Progenitor cell of endocrine pancreas (in vitro differentiated cells): ENCODE measurements at regions not wholly inside any gene's neighbourhood (a gene's known extent, or its start where the extent isn't known, plus 50 kb on each side); places are given as distances from the start of the nearest gene placed in this dataset.

ENCODE experiments used
- DNase-seq: peaks from one replicate; pipeline ENCODE4 v3.0.0; 2021; ENCODE audit warnings: low spot score; ENCODE audit not compliant: unreplicated experiment
- H3K27ac Mint-ChIP-seq: 2 replicates; pipeline ENCODE4 v1.8.0; 2021; ENCODE audit warnings: mild to moderate bottlenecking, moderate library complexity, mixed read lengths
- H3K27me3 Mint-ChIP-seq: 2 replicates; pipeline ENCODE4 v1.8.0; 2021; ENCODE audit warnings: mixed read lengths
- H3K36me3 Mint-ChIP-seq: 2 replicates; pipeline ENCODE4 v1.8.0; 2022; ENCODE audit warnings: mixed read lengths; ENCODE audit not compliant: insufficient read depth
- H3K4me1 Mint-ChIP-seq: 2 replicates; pipeline ENCODE4 v1.8.0; 2021; ENCODE audit warnings: low read depth, mixed read lengths
- H3K4me3 Mint-ChIP-seq: 2 replicates; pipeline ENCODE4 v1.8.0; 2021; ENCODE audit warnings: low read depth, mild to moderate bottlenecking, moderate library complexity, mixed read lengths
- H3K9me3 Mint-ChIP-seq: 2 replicates; pipeline ENCODE4 v1.8.0; 2021; ENCODE audit warnings: low read depth, mixed read lengths
- CTCF ChIP-seq: fragments of 200-600 bp; sonication (generic); IDR thresholded peaks from one replicate; pipeline ENCODE4 v1.5.0; 2021; ENCODE audit warnings: antibody characterized with exemption, mild to moderate bottlenecking; ENCODE audit not compliant: unreplicated experiment

GRCh38 chr2:157203651-157204050 lies 53.9 kb upstream of the GALNT5 start:
- no peak for TF ChIP-seq CTCF
- Mint-ChIP-seq H3K36me3 (no peaks in the 10 kb centered on the region), H3K27ac (no peak overlapping the region), H3K4me1 (no peaks in the 10 kb centered on the region), H3K4me3 (no peak overlapping the region), H3K9me3 (no peaks in the 10 kb centered on the region), H3K27me3 (no peaks in the 10 kb centered on the region)
- no peak for DNase-seq

- no peak for DNase-seq
- no peaks in the 10 kb centered on the region for H3K36me3 Mint-ChIP-seq
- H3K4me3 Mint-ChIP-seq = no peak overlapping the region
- TF ChIP-seq CTCF = no peak
- no peaks in the 10 kb centered on the region for H3K4me1 Mint-ChIP-seq
- H3K27ac Mint-ChIP-seq = no peak overlapping the region
- no peaks in the 10 kb centered on the region for H3K27me3 Mint-ChIP-seq
- H3K9me3 Mint-ChIP-seq = no peaks in the 10 kb centered on the region
Measured at GRCh38 chr2:157204401-157204800, 53.1 kb upstream of the GALNT5 start.

GRCh38 chr2:157206916-157207315 lies 50.6 kb upstream of the GALNT5 start:
- H3K27me3 Mint-ChIP-seq = no peaks in the 10 kb centered on the region
- no peaks in the 10 kb centered on the region for H3K9me3 Mint-ChIP-seq
- no peaks in the 10 kb centered on the region for H3K4me1 Mint-ChIP-seq
- H3K36me3 Mint-ChIP-seq = no peaks in the 10 kb centered on the region
- no peak for TF ChIP-seq CTCF
- H3K4me3 Mint-ChIP-seq = no peak overlapping the region
- DNase-seq = no peak
- no peak overlapping the region for H3K27ac Mint-ChIP-seq
